ENCODE measurements at regions not wholly inside any gene's neighbourhood (a gene's known extent, or its start where the extent isn't known, plus 50 kb on each side); places are given as distances from the start of the nearest gene placed in this dataset.

GRCh38 chr2:194610297-194610696, 1046.7 kb upstream of the SLC39A10 start:
- no peak for TF ChIP-seq CTCF (IDR thresholded peaks at IDR 0.05)
- Histone ChIP-seq H3K4me3 (no peak overlapping the region), H3K27ac (no peak overlapping the region)
- no peak for DNase-seq (ENCODE audit: low spot score)

GRCh38 chr2:194603429-194603828, 1053.6 kb upstream of the SLC39A10 start:
- DNase-seq (ENCODE audit: low spot score): no peak
- TF ChIP-seq CTCF (IDR thresholded peaks at IDR 0.05): no peak
- H3K4me3 ChIP-seq: no peak overlapping the region
- H3K27ac ChIP-seq: no peak overlapping the region

GRCh38 chr2:194602750-194603149, 1054.3 kb upstream of the SLC39A10 start:
- TF ChIP-seq CTCF (IDR thresholded peaks at IDR 0.05): no peak
- Histone ChIP-seq H3K4me3 (no peak overlapping the region), H3K27ac (no peak overlapping the region)
- no peak for DNase-seq (ENCODE audit: low spot score)

- no peak for TF ChIP-seq CTCF (IDR thresholded peaks at IDR 0.05)
- Histone ChIP-seq H3K27ac (no peak overlapping the region), H3K4me3 (no peak overlapping the region)
- no peak for DNase-seq (ENCODE audit: low spot score)
These were observed 1065.8 kb upstream of the SLC39A10 start for GRCh38 chr2:194591192-194591591.

GRCh38 chr2:194587739-194588270, 1069.2 kb upstream of the SLC39A10 start:
- Histone ChIP-seq H3K27ac (no peak overlapping the region), H3K4me3 (no peak overlapping the region)
- TF ChIP-seq CTCF (IDR thresholded peaks at IDR 0.05): no peak
- no peak for DNase-seq (ENCODE audit: low spot score)

GRCh38 chr2:194567661-194568017, 1089.4 kb upstream of the SLC39A10 start:
- no peak for TF ChIP-seq CTCF (IDR thresholded peaks at IDR 0.05)
- no peak for DNase-seq (ENCODE audit: low spot score)
- H3K27ac ChIP-seq: no peak overlapping the region

GRCh38 chr2:194566907-194567660, 1089.9 kb upstream of the SLC39A10 start:
- no peak for TF ChIP-seq CTCF (IDR thresholded peaks at IDR 0.05)
- Histone ChIP-seq H3K4me3 (no peak overlapping the region), H3K27ac (no peak overlapping the region)
- no peak for DNase-seq (ENCODE audit: low spot score)

More at GRCh38 chr2:194567661-194568017, 1089.4 kb upstream of the SLC39A10 start:
- no peak overlapping the region for H3K4me3 ChIP-seq
